GM10266 (cell line): ENCODE measurements at regions not wholly inside any gene's neighbourhood (a gene's known extent, or its start where the extent isn't known, plus 50 kb on each side); places are given as distances from the start of the nearest gene placed in this dataset.
"Not testable (repeated sequence)": the region's sequence is repeated elsewhere in the genome, so short reads cannot be mapped to it uniquely, and the experiment has no call there.

Source experiments
- DNase-seq: peaks from one replicate; pipeline ENCODE4 v3.0.0; 2012; ENCODE audit errors: extremely low spot score
- TF ChIP-seq, protein P1 (sequence below): IDR thresholded peaks from 2 replicates; pipeline ENCODE4 v1.5.1; 2012; ENCODE audit warnings: mild to moderate bottlenecking, low read depth; ENCODE audit not compliant: control insufficient read depth, insufficient read depth; ENCODE audit errors: missing control alignments

DNA sequence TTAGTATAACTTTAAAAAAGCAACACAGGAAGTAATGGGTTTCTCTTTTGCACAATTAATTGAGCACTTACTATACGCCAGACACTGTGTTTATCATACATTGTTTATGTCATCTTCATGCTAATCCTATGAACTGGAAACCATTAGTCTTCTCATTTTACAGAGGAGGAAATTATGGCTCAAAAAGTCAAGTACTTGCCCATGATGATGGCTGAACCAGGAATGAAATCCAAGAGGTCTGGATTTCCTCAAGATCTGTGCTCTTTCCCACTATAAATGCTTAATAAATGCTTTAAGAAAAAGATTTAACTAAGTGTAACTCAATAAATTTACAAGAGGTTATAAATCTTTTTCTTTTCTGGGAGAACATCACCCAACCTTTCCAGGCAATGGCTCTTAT, 303.7 kb upstream of the RRP15 start:
- DNase-seq, result no peak
- TF ChIP-seq, protein P1, sequence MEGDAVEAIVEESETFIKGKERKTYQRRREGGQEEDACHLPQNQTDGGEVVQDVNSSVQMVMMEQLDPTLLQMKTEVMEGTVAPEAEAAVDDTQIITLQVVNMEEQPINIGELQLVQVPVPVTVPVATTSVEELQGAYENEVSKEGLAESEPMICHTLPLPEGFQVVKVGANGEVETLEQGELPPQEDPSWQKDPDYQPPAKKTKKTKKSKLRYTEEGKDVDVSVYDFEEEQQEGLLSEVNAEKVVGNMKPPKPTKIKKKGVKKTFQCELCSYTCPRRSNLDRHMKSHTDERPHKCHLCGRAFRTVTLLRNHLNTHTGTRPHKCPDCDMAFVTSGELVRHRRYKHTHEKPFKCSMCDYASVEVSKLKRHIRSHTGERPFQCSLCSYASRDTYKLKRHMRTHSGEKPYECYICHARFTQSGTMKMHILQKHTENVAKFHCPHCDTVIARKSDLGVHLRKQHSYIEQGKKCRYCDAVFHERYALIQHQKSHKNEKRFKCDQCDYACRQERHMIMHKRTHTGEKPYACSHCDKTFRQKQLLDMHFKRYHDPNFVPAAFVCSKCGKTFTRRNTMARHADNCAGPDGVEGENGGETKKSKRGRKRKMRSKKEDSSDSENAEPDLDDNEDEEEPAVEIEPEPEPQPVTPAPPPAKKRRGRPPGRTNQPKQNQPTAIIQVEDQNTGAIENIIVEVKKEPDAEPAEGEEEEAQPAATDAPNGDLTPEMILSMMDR, result no peak

- DNase-seq, result no peak
- TF ChIP-seq, protein P1, result no peak
These were observed 302.6 kb upstream of the RRP15 start for GRCh38 chr1:217982331-217983050.

GRCh38 chr1:217983051-217983375, 302.1 kb upstream of the RRP15 start:
- TF ChIP-seq, protein P1, result no peak
- no peak for DNase-seq

GRCh38 chr1:217985641-217986040, 299.5 kb upstream of the RRP15 start:
- DNase-seq, result no peak
- TF ChIP-seq, protein P1, result no peak

- no peak for DNase-seq
- TF ChIP-seq, protein P1, result no peak
These were observed 295.6 kb upstream of the RRP15 start for GRCh38 chr1:217989510-217989909.

DNA sequence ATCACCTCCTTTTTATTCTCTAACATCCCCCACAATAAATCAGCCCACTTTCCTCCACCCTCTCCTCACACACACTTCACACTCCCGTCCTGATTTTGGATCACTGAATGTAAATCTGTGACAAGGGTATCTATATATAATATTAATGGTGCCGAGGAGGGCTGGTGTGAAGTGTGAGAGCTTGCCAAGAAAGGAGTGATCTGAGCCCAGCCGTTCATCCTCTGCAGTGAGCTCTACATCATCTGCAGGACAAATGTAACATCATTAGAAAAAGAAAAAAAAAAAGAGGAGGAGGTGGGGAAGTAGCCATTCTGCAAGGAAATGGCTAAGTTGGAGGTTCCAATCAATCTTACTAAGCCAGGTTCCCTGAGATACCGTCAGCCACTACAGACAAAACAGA, 291.7 kb upstream of the RRP15 start:
- TF ChIP-seq, protein P1, result no peak

GRCh38 chr1:218008296-218008695, 276.8 kb upstream of the RRP15 start:
- not testable (repeated sequence) for DNase-seq

More for the DNA sequence above, 291.7 kb upstream of the RRP15 start:
- DNase-seq, result no peak

GRCh38 chr1:218015106-218015505, 270.0 kb upstream of the RRP15 start:
- not testable (repeated sequence) for DNase-seq
